Fibroblast of pulmonary artery (primary cell): ENCODE measurements at regions not wholly inside any gene's neighbourhood (a gene's known extent, or its start where the extent isn't known, plus 50 kb on each side); places are given as distances from the start of the nearest gene placed in this dataset.

Source experiments
- DNase-seq: peaks from one replicate; pipeline ENCODE4 v3.0.0-alpha.2; 2010; ENCODE audit warnings: low read depth
- H3K4me3 ChIP-seq: replicated peaks from 2 replicates; pipeline ENCODE4 v1.5.1; 2011; ENCODE audit warnings: low read depth, mild to moderate bottlenecking, control low read depth, low read length, moderate library complexity
- CTCF ChIP-seq: IDR thresholded peaks from 2 replicates; pipeline ENCODE4 v1.5.1; 2011; ENCODE audit warnings: mild to moderate bottlenecking, control low read depth, low read length, inconsistent platforms; ENCODE audit errors: missing control alignments

GRCh38 chr4:74656596-74656995, 137.7 kb downstream of the BTC start:
- TF ChIP-seq CTCF: no peak
- no peak for DNase-seq
- no peak overlapping the region for H3K4me3 ChIP-seq

DNA sequence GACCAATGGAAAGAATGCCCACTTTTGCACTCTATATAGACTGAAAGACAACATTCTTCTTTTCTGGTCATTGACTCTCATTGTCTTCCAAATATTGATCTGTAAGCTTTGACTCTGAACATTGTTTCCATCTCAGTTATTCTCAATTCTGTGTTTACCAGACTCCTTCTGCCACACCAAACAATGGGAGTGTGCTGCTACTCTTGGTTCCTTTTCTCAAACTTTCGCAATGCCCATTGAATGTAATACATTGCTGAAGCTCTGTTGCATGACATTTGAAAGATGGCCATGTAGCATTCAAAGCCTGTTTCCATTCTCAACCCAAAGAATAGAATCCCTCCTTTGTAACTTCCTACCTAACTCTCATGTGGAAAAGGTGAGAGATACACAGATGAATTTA, 136.2 kb downstream of the BTC start:
- no peak for TF ChIP-seq CTCF
- DNase-seq: peak; percentile 54
- H3K4me3 ChIP-seq: no peak overlapping the region

- TF ChIP-seq CTCF: no peak
- H3K4me3 ChIP-seq: no peak overlapping the region
- peak; percentile 100 for DNase-seq
Observed at GRCh38 chr4:74659576-74660411, 134.5 kb downstream of the BTC start.

DNA sequence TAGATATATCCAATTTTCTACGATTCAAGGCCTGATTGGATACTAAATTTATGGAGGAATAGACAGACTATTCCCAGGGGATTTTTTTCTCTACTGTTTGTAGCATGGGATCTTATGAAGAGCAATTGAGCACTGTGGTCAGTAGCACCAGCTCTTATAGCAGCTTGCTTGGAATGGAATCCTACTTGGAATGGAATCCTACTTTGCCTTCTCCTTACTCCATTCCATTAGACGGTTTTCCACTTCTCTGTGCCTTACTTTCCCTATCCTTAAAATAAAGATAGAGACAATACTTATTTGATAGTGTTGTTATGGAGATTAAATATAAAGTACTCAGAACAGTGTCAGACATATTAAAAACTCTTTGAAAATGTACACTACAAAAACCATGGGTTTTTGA, 133.5 kb downstream of the BTC start:
- DNase-seq: no peak
- no peak overlapping the region for H3K4me3 ChIP-seq
- no peak for TF ChIP-seq CTCF

GRCh38 chr4:74661427-74662201, 132.7 kb downstream of the BTC start:
- no peak overlapping the region for H3K4me3 ChIP-seq
- TF ChIP-seq CTCF: no peak
- DNase-seq: peak; percentile 33

DNA sequence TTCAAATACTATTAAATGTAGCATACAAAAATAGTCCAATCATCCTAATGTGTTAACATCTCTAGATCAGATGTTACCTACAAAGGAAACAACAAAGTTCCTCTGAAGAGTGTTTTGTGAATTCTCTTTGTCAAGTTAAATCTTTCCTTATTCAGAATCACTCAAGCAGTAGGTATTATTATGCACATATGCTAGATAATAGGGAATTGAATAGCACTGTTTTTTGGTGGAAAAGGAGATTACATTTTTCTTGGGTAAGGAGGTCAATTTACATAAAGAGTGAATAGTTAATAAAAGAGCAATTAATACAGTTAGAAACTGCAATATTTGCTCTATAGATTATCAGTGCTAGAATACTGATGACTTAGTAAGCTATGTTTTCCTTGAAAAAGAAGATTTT, 130.7 kb downstream of the BTC start:
- TF ChIP-seq CTCF: no peak
- no peak overlapping the region for H3K4me3 ChIP-seq
- no peak for DNase-seq
